HG03175 (cell line): ENCODE measurements at regions not wholly inside any gene's neighbourhood (a gene's known extent, or its start where the extent isn't known, plus 50 kb on each side); places are given as distances from the start of the nearest gene placed in this dataset.

ENCODE experiments used
- ATAC-seq: cut with Tn5 transposase; IDR thresholded peaks from one replicate; pipeline ENCODE4 v1.9.1; 2021; ENCODE audit warnings: mild to moderate bottlenecking, moderate library complexity; ENCODE audit not compliant: unreplicated experiment

- no peak for ATAC-seq
Measured at GRCh38 chr6:145178391-145178790, 556.9 kb downstream of the EPM2A start.

- ATAC-seq = no peak
Measured at GRCh38 chr6:145187491-145188206, 547.7 kb downstream of the EPM2A start.

GRCh38 chr6:145189836-145190235 is 545.5 kb downstream of the EPM2A start:
- ATAC-seq = no peak

GRCh38 chr6:145194389-145194788 is 540.9 kb downstream of the EPM2A start:
- no peak for ATAC-seq

GRCh38 chr6:145199961-145200360 is 535.4 kb downstream of the EPM2A start:
- no peak for ATAC-seq

- no peak for ATAC-seq
Measured at GRCh38 chr6:145204301-145204700, 531.0 kb downstream of the EPM2A start.

- ATAC-seq = no peak
Measured at GRCh38 chr6:145206247-145206907, 528.9 kb downstream of the EPM2A start.

- no peak for ATAC-seq
Measured at GRCh38 chr6:145208474-145208873, 526.8 kb downstream of the EPM2A start.

GRCh38 chr6:145209272-145209671 is 526.0 kb downstream of the EPM2A start:
- ATAC-seq = no peak

GRCh38 chr6:145212813-145213212 is 522.5 kb downstream of the EPM2A start:
- peak; percentile 33 for ATAC-seq

GRCh38 chr6:145213614-145214013 is 521.7 kb downstream of the EPM2A start:
- ATAC-seq = peak; percentile 69

- no peak for ATAC-seq
Measured at GRCh38 chr6:145214570-145214969, 520.8 kb downstream of the EPM2A start.

- ATAC-seq = no peak
Measured at GRCh38 chr6:145224450-145224849, 510.9 kb downstream of the EPM2A start.

GRCh38 chr6:145225500-145225899 is 509.8 kb downstream of the EPM2A start:
- ATAC-seq = no peak

GRCh38 chr6:145227593-145227992 is 507.7 kb downstream of the EPM2A start:
- no peak for ATAC-seq

GRCh38 chr6:145228962-145229582 is 506.2 kb downstream of the EPM2A start:
- ATAC-seq = no peak

GRCh38 chr6:145233955-145234354 is 501.4 kb downstream of the EPM2A start:
- no peak for ATAC-seq

- no peak for ATAC-seq
Measured at GRCh38 chr6:145235207-145235606, 500.1 kb downstream of the EPM2A start.

GRCh38 chr6:145238787-145239186 is 496.5 kb downstream of the EPM2A start:
- no peak for ATAC-seq

GRCh38 chr6:145241039-145241438 is 494.3 kb downstream of the EPM2A start:
- no peak for ATAC-seq

GRCh38 chr6:145241721-145242120 is 493.6 kb downstream of the EPM2A start:
- no peak for ATAC-seq
